ENCODE measurements at regions not wholly inside any gene's neighbourhood (a gene's known extent, or its start where the extent isn't known, plus 50 kb on each side); places are given as distances from the start of the nearest gene placed in this dataset.

GRCh38 chrX:26375346-26375745, 159.4 kb downstream of the MAGEB5 start:
- TF ChIP-seq CTCF (IDR thresholded peaks at IDR 0.05) (no peak), ZFX (IDR thresholded peaks at IDR 0.05; ENCODE audit: borderline replicate concordance) (no peak)
